ENCODE measurements at regions not wholly inside any gene's neighbourhood (a gene's known extent, or its start where the extent isn't known, plus 50 kb on each side); places are given as distances from the start of the nearest gene placed in this dataset.
"Not testable (repeated sequence)": the region's sequence is repeated elsewhere in the genome, so short reads cannot be mapped to it uniquely, and the experiment has no call there.

GRCh38 chr3:17885986-17886385, 143.6 kb upstream of the TBC1D5 start:
- no peaks in the 10 kb centered on the region for H3K4me1 Mint-ChIP-seq
- CTCF ChIA-PET, result no interaction called here
- no peak for DNase-seq
- no peak overlapping the region for H3K4me3 Mint-ChIP-seq
- H3K27ac Mint-ChIP-seq, result no peak overlapping the region
- H3K36me3 Mint-ChIP-seq (ENCODE audit: low read depth), result no peaks in the 10 kb centered on the region
- POLR2A ChIA-PET, result no interaction called here
- H3K27me3 Mint-ChIP-seq, result peaks cover 13% of the 10 kb centered on the region
- no peaks in the 10 kb centered on the region for H3K9me3 Mint-ChIP-seq

- ChIA-PET CTCF (interaction anchor here (0.6 kb wide), 1 partner anchor 1351 kb away, joined by 3 read pairs; no protein-coding TSS in a partner anchor), POLR2A (no interaction called here)
- H3K4me3 Mint-ChIP-seq, result no peak overlapping the region
- H3K27me3 Mint-ChIP-seq, result peaks cover 11% of the 10 kb centered on the region
- H3K36me3 Mint-ChIP-seq (ENCODE audit: low read depth), result no peaks in the 10 kb centered on the region
- H3K27ac Mint-ChIP-seq, result no peak overlapping the region
- H3K9me3 Mint-ChIP-seq, result no peaks in the 10 kb centered on the region
- DNase-seq, result no peak
- H3K4me1 Mint-ChIP-seq, result no peaks in the 10 kb centered on the region
Measured at GRCh38 chr3:17882981-17883380, 140.6 kb upstream of the TBC1D5 start.

- ChIA-PET CTCF (no interaction called here), POLR2A (no interaction called here)
- Mint-ChIP-seq H3K27me3 (peaks cover 7% of the 10 kb centered on the region), H3K4me1 (no peaks in the 10 kb centered on the region), H3K4me3 (no peak overlapping the region), H3K36me3 (ENCODE audit: low read depth) (no peaks in the 10 kb centered on the region), H3K27ac (no peak overlapping the region), H3K9me3 (no peaks in the 10 kb centered on the region)
- no peak for DNase-seq
Measured at GRCh38 chr3:17877299-17877698, 134.9 kb upstream of the TBC1D5 start.

DNA sequence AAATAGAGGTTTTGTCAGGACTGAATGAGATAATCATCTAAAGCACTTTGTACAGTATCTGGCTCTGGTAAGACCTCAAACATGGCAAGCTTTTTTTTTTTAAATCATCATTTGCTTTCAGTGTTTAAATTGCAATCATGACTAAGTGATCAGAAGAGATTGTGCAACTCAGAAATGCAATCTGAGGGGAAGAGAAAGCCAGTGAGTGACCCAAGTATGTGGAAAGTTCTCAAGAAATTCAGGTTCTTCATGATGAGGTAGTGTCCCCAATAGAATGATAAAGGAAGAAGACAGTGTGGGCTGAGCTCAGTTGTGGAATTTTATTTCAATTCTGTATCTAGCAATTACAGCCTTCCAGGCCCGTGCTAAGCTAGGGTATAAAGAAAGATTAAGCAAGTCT, 132.2 kb upstream of the TBC1D5 start:
- Mint-ChIP-seq H3K36me3 (ENCODE audit: low read depth) (no peaks in the 10 kb centered on the region), H3K4me3 (no peak overlapping the region), H3K27ac (no peak overlapping the region), H3K4me1 (no peaks in the 10 kb centered on the region), H3K9me3 (no peaks in the 10 kb centered on the region), H3K27me3 (peaks cover 7% of the 10 kb centered on the region)
- ChIA-PET CTCF (no interaction called here), POLR2A (no interaction called here)
- DNase-seq, result no peak

- ChIA-PET POLR2A (no interaction called here), CTCF (no interaction called here)
- H3K4me3 Mint-ChIP-seq, result no peak overlapping the region
- no peaks in the 10 kb centered on the region for H3K36me3 Mint-ChIP-seq (ENCODE audit: low read depth)
- H3K9me3 Mint-ChIP-seq, result no peaks in the 10 kb centered on the region
- H3K4me1 Mint-ChIP-seq, result no peaks in the 10 kb centered on the region
- H3K27me3 Mint-ChIP-seq, result peaks cover 4% of the 10 kb centered on the region
- H3K27ac Mint-ChIP-seq, result no peak overlapping the region
- no peak for DNase-seq
Measured at GRCh38 chr3:17872457-17872856, 130.0 kb upstream of the TBC1D5 start.

GRCh38 chr3:17865631-17866030, 123.2 kb upstream of the TBC1D5 start:
- Mint-ChIP-seq H3K4me1 (no peaks in the 10 kb centered on the region), H3K4me3 (no peak overlapping the region), H3K9me3 (no peaks in the 10 kb centered on the region), H3K27me3 (peaks cover 3% of the 10 kb centered on the region), H3K27ac (no peak overlapping the region), H3K36me3 (ENCODE audit: low read depth) (no peaks in the 10 kb centered on the region)
- ChIA-PET CTCF (no interaction called here), POLR2A (no interaction called here)
- DNase-seq, result no peak

DNA sequence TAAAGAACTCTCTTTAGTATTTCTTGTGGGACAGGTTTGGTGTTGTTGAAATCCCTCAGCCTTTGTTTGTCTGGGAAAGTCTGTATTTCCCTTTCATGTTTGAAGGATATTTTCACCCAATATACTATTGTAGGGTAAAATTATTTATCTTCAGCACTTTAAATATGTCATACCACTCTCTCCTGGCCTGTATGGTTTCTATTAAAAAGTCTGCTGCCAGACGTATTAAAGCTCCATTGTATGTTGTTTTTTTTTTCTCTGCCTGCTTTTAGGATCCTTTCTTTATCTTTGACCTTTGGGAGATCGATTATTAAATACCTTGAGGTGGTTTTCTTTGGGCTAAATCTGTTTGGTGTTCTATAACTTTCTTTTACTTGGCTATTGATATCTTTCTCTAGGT, 119.0 kb upstream of the TBC1D5 start:
- ChIA-PET POLR2A (no interaction called here), CTCF (no interaction called here)
- Mint-ChIP-seq H3K27ac (no peak overlapping the region), H3K4me3 (no peak overlapping the region), H3K9me3 (no peaks in the 10 kb centered on the region), H3K27me3 (peaks cover 3% of the 10 kb centered on the region), H3K36me3 (ENCODE audit: low read depth) (no peaks in the 10 kb centered on the region), H3K4me1 (no peaks in the 10 kb centered on the region)
- no peak for DNase-seq

DNA sequence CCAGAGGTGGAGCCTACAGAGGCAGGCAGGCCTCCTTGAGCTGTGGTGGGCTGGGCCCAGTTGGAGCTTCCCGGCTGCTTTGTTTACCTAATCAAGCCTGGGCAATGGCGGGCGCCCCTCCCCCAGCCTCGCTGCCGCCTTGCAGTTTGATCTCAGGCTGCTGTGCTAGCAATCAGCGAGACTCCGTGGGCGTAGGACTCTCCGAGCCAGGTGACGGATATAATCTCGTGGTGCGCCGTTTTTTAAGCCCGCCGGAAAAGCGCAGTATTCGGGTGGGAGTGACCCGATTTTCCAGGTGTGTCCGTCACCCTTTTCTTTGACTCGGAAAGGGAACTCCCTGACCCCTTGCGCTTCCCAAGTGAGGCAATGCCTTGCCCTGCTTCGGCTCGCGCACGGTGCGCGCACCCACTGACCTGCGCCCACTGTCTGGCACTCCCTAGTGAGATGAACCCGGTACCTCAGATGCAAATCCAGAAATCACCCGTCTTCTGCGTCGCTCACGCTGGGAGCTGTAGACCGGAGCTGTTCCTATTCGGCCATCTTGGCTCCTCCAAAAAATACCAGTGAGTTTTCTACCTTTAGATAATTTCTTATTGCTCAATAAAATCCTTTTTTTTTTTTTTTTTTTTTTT, 118.5 kb upstream of the TBC1D5 start:
- H3K36me3 Mint-ChIP-seq (ENCODE audit: low read depth); H3K9me3 Mint-ChIP-seq; DNase-seq; CTCF ChIA-PET; H3K4me3 Mint-ChIP-seq; POLR2A ChIA-PET; H3K27me3 Mint-ChIP-seq; H3K27ac Mint-ChIP-seq; H3K4me1 Mint-ChIP-seq: not testable (repeated sequence)

DNA sequence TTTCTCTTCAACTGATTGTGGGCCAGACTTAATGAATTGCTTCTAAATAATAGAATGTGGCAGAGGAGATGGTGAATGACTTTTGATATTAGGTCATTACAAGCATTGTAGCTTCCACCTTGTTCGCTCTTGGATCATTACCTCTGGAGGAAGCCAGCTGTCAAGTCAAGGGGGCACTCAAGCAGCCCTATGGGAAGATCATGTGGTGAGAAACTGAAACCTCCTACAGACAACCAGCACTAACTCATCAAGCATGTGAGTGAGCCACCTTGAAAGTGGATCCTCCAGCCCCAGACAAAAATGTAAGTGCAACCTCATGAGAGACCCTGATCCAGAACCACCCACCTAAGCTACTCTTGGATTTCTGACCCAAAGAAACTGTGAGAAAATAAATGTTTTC, 109.8 kb upstream of the TBC1D5 start:
- Mint-ChIP-seq H3K27me3 (peaks cover 23% of the 10 kb centered on the region), H3K27ac (no peak overlapping the region), H3K36me3 (ENCODE audit: low read depth) (no peaks in the 10 kb centered on the region), H3K4me3 (no peak overlapping the region), H3K4me1 (no peaks in the 10 kb centered on the region), H3K9me3 (no peaks in the 10 kb centered on the region)
- POLR2A ChIA-PET, result no interaction called here
- no peak for DNase-seq
- CTCF ChIA-PET, result no interaction called here

GRCh38 chr3:17850448-17850847, 108.0 kb upstream of the TBC1D5 start:
- Mint-ChIP-seq H3K36me3 (ENCODE audit: low read depth) (no peaks in the 10 kb centered on the region), H3K27ac (no peak overlapping the region), H3K4me1 (no peaks in the 10 kb centered on the region), H3K4me3 (no peak overlapping the region), H3K9me3 (no peaks in the 10 kb centered on the region), H3K27me3 (peaks cover 10% of the 10 kb centered on the region)
- DNase-seq, result no peak
- CTCF ChIA-PET, result no interaction called here
- POLR2A ChIA-PET, result no interaction called here

- peaks cover 1% of the 10 kb centered on the region for H3K27me3 Mint-ChIP-seq
- H3K9me3 Mint-ChIP-seq, result no peaks in the 10 kb centered on the region
- H3K4me3 Mint-ChIP-seq, result no peak overlapping the region
- no peak overlapping the region for H3K27ac Mint-ChIP-seq
- no peaks in the 10 kb centered on the region for H3K4me1 Mint-ChIP-seq
- H3K36me3 Mint-ChIP-seq (ENCODE audit: low read depth), result no peaks in the 10 kb centered on the region
- DNase-seq, result no peak
- ChIA-PET CTCF (no interaction called here), POLR2A (no interaction called here)
Measured at GRCh38 chr3:17848102-17848501, 105.7 kb upstream of the TBC1D5 start.

- Mint-ChIP-seq H3K36me3 (ENCODE audit: low read depth) (no peaks in the 10 kb centered on the region), H3K4me1 (no peaks in the 10 kb centered on the region), H3K27me3 (peaks cover 1% of the 10 kb centered on the region), H3K27ac (no peak overlapping the region), H3K4me3 (no peak overlapping the region), H3K9me3 (no peaks in the 10 kb centered on the region)
- CTCF ChIA-PET, result no interaction called here
- DNase-seq, result no peak
- POLR2A ChIA-PET, result no interaction called here
Measured at GRCh38 chr3:17847156-17847555, 104.7 kb upstream of the TBC1D5 start.

- no peak for DNase-seq
- no peaks in the 10 kb centered on the region for H3K36me3 Mint-ChIP-seq (ENCODE audit: low read depth)
- H3K4me3 Mint-ChIP-seq, result no peak overlapping the region
- no peaks in the 10 kb centered on the region for H3K4me1 Mint-ChIP-seq
- ChIA-PET CTCF (interaction anchor here (0.7 kb wide), 1 partner anchor 1143 kb away, joined by 3 read pairs; no protein-coding TSS in a partner anchor), POLR2A (no interaction called here)
- H3K27ac Mint-ChIP-seq, result no peak overlapping the region
- H3K27me3 Mint-ChIP-seq, result peaks cover 1% of the 10 kb centered on the region
- H3K9me3 Mint-ChIP-seq, result no peaks in the 10 kb centered on the region
Measured at GRCh38 chr3:17846466-17846865, 104.0 kb upstream of the TBC1D5 start.

- peaks cover 1% of the 10 kb centered on the region for H3K27me3 Mint-ChIP-seq
- ChIA-PET CTCF (no interaction called here), POLR2A (no interaction called here)
Measured at GRCh38 chr3:17845026-17845812, 102.8 kb upstream of the TBC1D5 start.

More at GRCh38 chr3:17845026-17845812, 102.8 kb upstream of the TBC1D5 start:
- DNase-seq, result no peak
- Mint-ChIP-seq H3K4me3 (no peak overlapping the region), H3K27ac (no peak overlapping the region), H3K9me3 (no peaks in the 10 kb centered on the region), H3K4me1 (no peaks in the 10 kb centered on the region), H3K36me3 (ENCODE audit: low read depth) (no peaks in the 10 kb centered on the region)

All from activated CD4-positive, alpha-beta memory T cell treated with anti-CD3 and anti-CD28 coated beads, Interleukin-2, amount 10 ng/mL, durations not matched to agents 7 days and 5 days (primary cell).